Superior temporal gyrus (tissue), 1 donor: ENCODE measurements at regions not wholly inside any gene's neighbourhood (a gene's known extent, or its start where the extent isn't known, plus 50 kb on each side); places are given as distances from the start of the nearest gene placed in this dataset.

ENCODE experiments used
- DNase-seq: peaks from one replicate; pipeline ENCODE4 v3.0.0-alpha.2; 2016; ENCODE audit errors: extremely low spot score

GRCh38 chr9:111195766-111196165, 134.3 kb downstream of the OR2K2 start:
- peak; percentile 18 for DNase-seq

DNA sequence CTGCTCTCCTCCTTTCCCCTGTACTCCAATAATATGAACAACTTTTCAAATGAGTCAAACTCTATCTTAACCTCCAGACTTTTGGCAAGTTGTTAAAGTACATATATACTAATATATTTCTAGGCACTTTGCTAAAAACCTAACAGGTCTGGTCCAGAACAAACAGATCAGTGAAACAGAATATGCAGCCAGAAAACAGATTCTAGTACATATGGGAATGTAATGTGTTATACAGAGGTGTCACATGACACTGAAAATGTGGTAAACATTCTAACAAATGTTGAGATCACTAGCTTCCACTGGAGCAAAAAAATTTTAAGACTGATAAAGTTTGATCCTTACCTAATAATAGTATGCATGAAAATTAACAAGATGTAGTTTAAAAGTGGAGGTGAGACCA, 136.9 kb downstream of the OR2K2 start:
- no peak for DNase-seq

DNA sequence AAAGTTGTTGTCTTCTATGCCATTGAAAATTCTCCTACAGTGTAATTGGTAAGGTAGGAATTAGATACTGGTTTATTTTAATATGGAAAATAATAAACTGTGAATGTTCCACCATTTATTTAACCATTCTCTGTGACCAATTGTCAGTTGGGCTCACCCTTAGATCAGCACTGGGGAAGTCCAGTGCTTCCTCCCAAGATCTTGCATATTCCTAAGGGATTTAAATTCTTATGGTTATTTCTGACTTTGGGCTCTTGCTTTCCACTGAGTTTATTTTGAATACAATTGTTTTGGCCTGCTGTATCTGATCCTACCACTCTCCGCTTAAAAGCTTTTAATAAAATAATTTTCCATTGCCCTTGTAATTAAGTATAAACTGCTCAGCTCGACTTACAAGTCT, 137.4 kb downstream of the OR2K2 start:
- DNase-seq = no peak

DNA sequence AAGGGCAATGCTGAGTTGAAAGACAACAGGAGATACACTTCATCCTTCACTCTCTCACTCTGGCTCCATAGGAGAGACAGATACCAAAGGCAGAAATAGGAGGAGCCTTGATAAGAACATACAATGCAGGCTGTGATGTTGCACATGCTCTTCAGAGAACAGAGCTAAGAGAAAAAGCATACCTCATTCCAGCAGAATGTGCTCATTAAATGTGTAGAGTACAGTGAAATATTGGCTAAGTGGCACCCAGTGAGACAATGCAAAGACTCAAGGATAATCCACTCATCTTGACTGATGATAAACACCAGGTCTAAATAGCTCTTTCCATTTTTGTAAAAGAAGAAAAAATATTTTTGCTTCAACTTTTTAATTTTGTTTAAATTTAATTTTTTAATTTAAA, 139.7 kb downstream of the OR2K2 start:
- DNase-seq = no peak

GRCh38 chr9:111187376-111187775, 142.6 kb downstream of the OR2K2 start:
- no peak for DNase-seq

DNA sequence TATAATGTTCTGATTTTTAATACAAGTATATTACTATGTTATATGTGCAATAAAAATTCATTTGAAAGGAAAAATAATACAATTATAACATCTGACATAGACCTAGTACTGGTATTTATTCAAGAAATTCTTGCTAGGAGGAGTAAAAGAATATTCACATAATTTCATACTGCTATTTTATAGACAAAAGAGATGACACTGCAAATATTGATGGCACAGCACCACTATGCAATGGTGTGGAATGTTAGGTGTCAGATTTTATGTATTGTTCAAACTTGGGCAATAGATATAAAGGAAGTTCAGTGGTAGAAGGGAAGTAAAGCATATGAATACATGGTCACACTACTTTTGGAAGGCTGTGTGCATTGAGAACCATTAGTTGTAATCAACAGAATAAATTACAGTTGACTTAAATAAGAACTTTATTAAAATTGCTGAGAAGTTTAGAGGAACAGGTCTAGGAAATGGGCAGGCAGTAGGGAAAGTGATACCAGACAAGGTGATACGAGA, 143.9 kb downstream of the OR2K2 start:
- DNase-seq = no peak

GRCh38 chr9:111180811-111181210, 142.5 kb upstream of the LPAR1 start:
- no peak for DNase-seq

DNA sequence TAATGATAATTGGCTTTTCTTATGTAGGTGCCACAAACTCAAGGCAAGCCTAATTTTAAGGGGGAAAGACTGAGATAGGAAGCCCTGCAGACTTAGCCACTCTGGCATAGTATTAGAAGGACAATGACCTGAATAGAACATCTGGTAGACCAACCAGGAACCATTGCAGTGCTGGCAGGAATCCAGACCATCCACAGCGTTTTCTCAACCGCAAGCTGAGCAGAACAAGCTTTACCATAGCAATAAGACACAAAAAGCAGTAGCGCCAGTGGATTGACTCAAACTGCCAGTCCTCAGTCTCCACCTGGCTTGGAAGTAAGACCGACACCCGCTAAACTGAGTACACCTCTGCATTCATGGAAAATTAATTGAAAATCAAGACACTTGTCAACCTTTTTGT, 141.3 kb upstream of the LPAR1 start:
- no peak for DNase-seq

DNA sequence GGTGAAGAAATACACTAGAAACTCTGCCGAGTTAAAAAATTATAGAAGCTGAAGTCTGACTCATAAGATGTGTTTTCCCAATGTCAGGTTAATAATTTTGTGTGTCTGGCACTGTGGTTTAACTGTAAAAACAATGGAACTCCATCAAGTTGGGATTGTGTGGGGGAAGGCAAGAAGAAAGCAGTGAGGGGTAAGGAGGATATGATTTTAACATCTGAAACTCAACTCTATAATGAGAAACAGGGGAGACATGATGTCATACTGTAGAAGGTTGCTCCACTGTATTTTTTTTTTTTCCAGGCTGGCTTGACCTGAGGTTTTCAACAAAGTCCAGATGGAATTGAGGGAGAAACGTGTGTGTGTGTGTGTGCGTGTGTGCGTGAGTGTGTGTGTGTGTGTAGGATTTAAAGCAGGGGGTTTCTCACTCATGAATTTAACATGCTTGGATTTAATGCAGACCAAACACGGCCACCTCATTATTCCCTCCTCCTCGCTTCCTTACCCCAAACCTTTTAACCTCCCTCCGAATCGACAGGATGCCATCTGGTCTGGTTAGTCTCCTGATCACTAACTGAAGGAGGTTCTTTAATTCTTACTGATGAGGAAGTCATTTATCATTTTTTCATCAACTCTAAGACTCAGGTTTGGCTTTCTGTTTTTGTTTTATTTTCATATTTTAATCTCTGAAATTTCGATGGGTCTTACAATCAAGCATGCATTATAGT, 140.2 kb upstream of the LPAR1 start:
- DNase-seq = no peak

GRCh38 chr9:111176511-111176910, 138.2 kb upstream of the LPAR1 start:
- DNase-seq = no peak

GRCh38 chr9:111175350-111175749, 137.1 kb upstream of the LPAR1 start:
- no peak for DNase-seq

- DNase-seq = no peak
These were observed 129.1 kb upstream of the LPAR1 start for GRCh38 chr9:111167341-111167740.

DNA sequence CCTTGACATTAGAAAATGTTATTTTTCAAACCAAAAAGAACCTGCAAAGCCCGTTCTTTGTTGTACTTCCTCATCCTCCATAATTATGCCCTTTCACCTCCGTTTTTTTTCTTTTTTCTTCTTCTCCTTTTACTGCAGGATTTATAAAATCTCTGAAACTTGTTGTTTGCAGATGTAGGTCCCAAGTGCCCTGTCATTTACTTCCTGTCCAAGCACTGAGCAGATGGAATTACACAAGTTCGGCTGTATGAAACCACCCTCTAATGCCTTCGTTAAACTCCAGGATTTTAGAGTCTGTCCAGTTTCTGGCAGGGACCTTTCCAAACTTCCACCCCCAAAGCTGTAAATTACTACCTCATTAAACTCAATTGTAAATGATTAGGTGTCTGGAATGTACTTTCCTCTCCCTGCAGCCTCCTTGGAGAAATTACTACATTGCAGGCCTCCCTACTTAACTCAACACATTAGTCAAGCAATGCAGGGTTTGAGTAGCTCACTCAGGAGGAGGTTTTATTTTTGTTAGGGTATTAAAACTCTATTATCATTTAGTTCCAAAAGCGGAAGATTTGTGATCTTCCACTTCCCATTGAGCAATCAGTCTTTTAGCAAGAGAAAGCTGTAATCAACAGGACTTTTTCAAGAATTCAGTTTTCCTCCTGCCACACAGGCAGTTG, 125.6 kb upstream of the LPAR1 start:
- DNase-seq = no peak

- DNase-seq = no peak
These were observed 123.8 kb upstream of the LPAR1 start for GRCh38 chr9:111162026-111162425.

GRCh38 chr9:111161015-111161415, 122.7 kb upstream of the LPAR1 start:
- no peak for DNase-seq

GRCh38 chr9:111158999-111159398, 120.7 kb upstream of the LPAR1 start:
- no peak for DNase-seq

DNA sequence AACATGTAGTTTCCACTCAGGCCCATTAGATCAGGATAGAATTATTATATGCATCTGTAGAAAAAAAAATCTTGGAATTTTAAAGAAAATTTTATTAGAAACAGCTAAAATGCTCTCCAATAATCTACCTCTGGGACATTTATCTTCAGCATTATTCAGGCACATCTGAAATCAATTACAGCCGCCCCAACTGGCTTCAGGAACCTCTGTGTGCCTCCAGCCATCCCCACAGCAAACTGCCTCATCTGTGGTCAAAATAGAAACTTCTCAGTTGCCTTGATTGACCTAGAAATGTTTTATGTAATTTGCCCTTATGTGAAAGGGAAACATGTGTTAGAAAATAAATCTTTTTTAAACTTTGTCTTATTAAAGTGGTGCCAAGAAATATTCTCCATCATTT, 120.1 kb upstream of the LPAR1 start:
- no peak for DNase-seq

- DNase-seq = no peak
These were observed 115.9 kb upstream of the LPAR1 start for GRCh38 chr9:111154081-111154562.

GRCh38 chr9:111152614-111153406, 114.5 kb upstream of the LPAR1 start:
- DNase-seq = no peak

- DNase-seq = no peak
These were observed 113.3 kb upstream of the LPAR1 start for GRCh38 chr9:111151537-111151936.

DNA sequence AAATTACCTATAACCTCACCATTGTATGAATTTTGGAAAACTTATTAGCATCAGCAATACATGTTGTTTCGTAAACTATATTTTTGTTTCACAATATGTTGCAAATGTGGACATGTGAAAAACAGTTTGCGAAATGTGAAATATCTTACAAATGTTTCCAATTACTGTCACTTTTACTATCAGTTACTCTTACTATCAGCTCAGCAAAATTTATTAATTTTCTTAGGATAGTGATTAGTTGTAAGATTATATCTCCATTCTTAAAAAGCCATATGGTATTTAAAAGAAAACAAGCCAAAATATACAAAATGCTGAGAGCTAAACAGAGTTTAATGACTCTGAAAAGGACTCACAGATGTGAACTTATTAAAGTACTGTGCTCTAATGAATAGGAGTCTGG, 111.9 kb upstream of the LPAR1 start:
- no peak for DNase-seq

- no peak for DNase-seq
These were observed 110.9 kb upstream of the LPAR1 start for GRCh38 chr9:111149018-111149759.
